Right cardiac atrium (tissue), 5 donors: ENCODE measurements at regions not wholly inside any gene's neighbourhood (a gene's known extent, or its start where the extent isn't known, plus 50 kb on each side); places are given as distances from the start of the nearest gene placed in this dataset.
"Not testable (repeated sequence)": the region's sequence is repeated elsewhere in the genome, so short reads cannot be mapped to it uniquely, and the experiment has no call there.

Source experiments
- ATAC-seq, 2 donors: fragments of 200-7000 bp; cut with Tn5 transposase; one replicate each; pipeline versions ENCODE4 v1.8.0 to v1.9.1; 2020; ENCODE audit warnings: moderate library complexity in 2 of 2, mild to moderate bottlenecking in 1 of 2
- DNase-seq, 3 donors: peaks; one replicate each; pipeline ENCODE4 v3.0.0-alpha.2; 2020
- H3K27ac ChIP-seq: one replicate; pipeline ENCODE4 v1.5.1; 2013; ENCODE audit warnings: mild to moderate bottlenecking, low read length, control low read depth, moderate library complexity
- H3K27me3 ChIP-seq: one replicate; pipeline ENCODE4 v1.6.1; 2013; ENCODE audit not compliant: control insufficient read depth, insufficient read depth
- H3K4me1 ChIP-seq: one replicate; pipeline ENCODE4 v1.6.1; 2013; ENCODE audit warnings: low read length; ENCODE audit not compliant: control insufficient read depth, insufficient read depth
- H3K4me3 ChIP-seq: one replicate; pipeline ENCODE4 v1.5.1; 2013; ENCODE audit warnings: low read length, control low read depth
- H3K9me3 ChIP-seq: one replicate; pipeline ENCODE4 v1.6.1; 2013; ENCODE audit warnings: low read length; ENCODE audit not compliant: control insufficient read depth
- WGBS: extraction: QIAGEN DNeasy Blood & Tissue Kit; methylation state at CpG from one replicate; pipeline ENCODE4 v1.1.7; 2013; 5-methylcytosine and 5-hydroxymethylcytosine counted together
- intact Hi-C, 4 donors: fragments of 100-400 bp; cut with DNase I; formaldehyde crosslinking; loops; one replicate each; pipeline versions ENCODE4 v1.11.0 to v1.14.0; 2022 to 2023
- donor health status: healthy with polysubstance abuse.
- donor health status: DM: no; HTN: yes; CAD: no.
- donor health status: DM: no; HTN: no; CAD: no.
- donor health status: DM: no; HTN: yes; CAD: no; lungs with severe emphysema.
- donor health status: DM: yes; HTN: yes; CAD: no.

- 32% methylated on average over 9 of the region's 9 CpGs for WGBS
- H3K27me3 ChIP-seq = no peaks in the 10 kb centered on the region
- ATAC-seq (peak; percentile 93 to 99), DNase-seq (peak; percentile 80 to 82 (median 82))
- H3K27ac ChIP-seq = no peak overlapping the region
- H3K4me3 ChIP-seq = no peak overlapping the region
- peaks cover 3% of the 10 kb centered on the region for H3K4me1 ChIP-seq
- H3K9me3 ChIP-seq = no peaks in the 10 kb centered on the region
- intact Hi-C loops = no loop called here
These were observed 289.7 kb downstream of the OSTF1 start for GRCh38 chr9:75378036-75378435.

- H3K4me1 ChIP-seq = peaks cover 3% of the 10 kb centered on the region
- no peaks in the 10 kb centered on the region for H3K9me3 ChIP-seq
- H3K27me3 ChIP-seq = no peaks in the 10 kb centered on the region
- intact Hi-C loops = no loop called here
- WGBS = 48% methylated on average over 1 of the region's 1 CpG
- ATAC-seq (no peak), DNase-seq (no peak)
- no peak overlapping the region for H3K27ac ChIP-seq
- H3K4me3 ChIP-seq = no peak overlapping the region
These were observed 290.6 kb downstream of the OSTF1 start for GRCh38 chr9:75378926-75379325.

- Histone ChIP-seq H3K27ac (no peak overlapping the region), H3K27me3 (no peaks in the 10 kb centered on the region), H3K9me3 (no peaks in the 10 kb centered on the region), H3K4me3 (no peak overlapping the region), H3K4me1 (peaks cover 3% of the 10 kb centered on the region)
- DNase-seq (no peak), ATAC-seq (no peak)
- WGBS = 50% methylated on average over 2 of the region's 2 CpGs
- intact Hi-C loops = no loop called here
These were observed 293.8 kb downstream of the OSTF1 start for GRCh38 chr9:75382126-75382525.

- H3K4me3 ChIP-seq, H3K27ac ChIP-seq, H3K27me3 ChIP-seq, ATAC-seq, intact Hi-C loops, DNase-seq, H3K4me1 ChIP-seq, H3K9me3 ChIP-seq: not testable (repeated sequence)
- 75% methylated on average over 1 of the region's 1 CpG for WGBS
These were observed 295.2 kb downstream of the OSTF1 start for GRCh38 chr9:75383420-75384034.

GRCh38 chr9:75385236-75385635 is 296.9 kb downstream of the OSTF1 start:
- Histone ChIP-seq H3K27me3 (no peaks in the 10 kb centered on the region), H3K9me3 (no peaks in the 10 kb centered on the region), H3K4me1 (no peaks in the 10 kb centered on the region), H3K27ac (no peak overlapping the region), H3K4me3 (no peak overlapping the region)
- DNase-seq (no peak), ATAC-seq (no peak)
- intact Hi-C loops = no loop called here

DNA sequence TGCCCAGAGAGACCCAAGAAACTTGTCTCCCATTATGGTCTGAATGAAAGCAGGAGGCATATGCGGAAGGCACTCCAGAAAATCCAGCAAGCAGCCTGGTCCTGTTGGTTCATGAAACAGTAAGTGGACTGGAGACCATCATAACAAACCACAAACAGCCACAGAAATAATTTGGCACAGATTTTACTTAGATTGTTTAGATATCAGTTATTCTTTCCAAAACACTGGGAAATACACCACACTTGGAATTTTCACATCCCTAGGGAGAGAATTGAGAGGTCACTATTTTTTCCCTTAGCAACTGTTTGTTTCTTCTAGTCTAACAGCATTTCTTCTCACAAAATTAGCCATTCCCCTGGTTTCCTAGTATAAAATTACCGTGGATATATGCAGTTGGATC is 300.8 kb downstream of the OSTF1 start:
- Histone ChIP-seq H3K27me3 (no peaks in the 10 kb centered on the region), H3K4me1 (no peaks in the 10 kb centered on the region), H3K9me3 (no peaks in the 10 kb centered on the region), H3K27ac (no peak overlapping the region), H3K4me3 (no peak overlapping the region)
- ATAC-seq (no peak), DNase-seq (no peak)
- WGBS = 56% methylated on average over 2 of the region's 2 CpGs
- intact Hi-C loops = no loop called here

GRCh38 chr9:75390951-75391350 is 302.6 kb downstream of the OSTF1 start:
- ATAC-seq (no peak), DNase-seq (no peak)
- H3K4me3 ChIP-seq = no peak overlapping the region
- H3K4me1 ChIP-seq = no peaks in the 10 kb centered on the region
- H3K27ac ChIP-seq = no peak overlapping the region
- intact Hi-C loops = no loop called here
- no peaks in the 10 kb centered on the region for H3K9me3 ChIP-seq
- 75% methylated on average over 5 of the region's 5 CpGs for WGBS
- no peaks in the 10 kb centered on the region for H3K27me3 ChIP-seq

DNA sequence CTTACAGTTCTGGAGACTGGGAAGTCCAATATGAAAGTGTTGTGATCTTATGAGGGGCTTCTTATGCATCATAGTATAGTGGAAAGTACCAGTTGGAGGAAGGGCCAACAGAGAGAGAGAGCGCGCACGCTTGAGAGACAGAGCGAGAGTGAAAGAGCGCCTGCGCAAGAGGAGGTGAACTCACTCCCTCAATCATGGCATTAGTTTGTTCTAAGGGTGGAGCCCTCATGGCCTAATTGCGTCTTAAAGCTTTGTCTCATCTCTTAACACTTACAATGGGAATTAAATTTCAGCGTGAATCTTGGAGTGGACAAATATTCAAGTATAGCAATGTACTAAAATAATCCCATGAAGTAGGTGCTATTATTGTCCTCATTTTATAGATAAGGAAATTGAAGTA is 303.2 kb downstream of the OSTF1 start:
- Histone ChIP-seq H3K4me3 (no peak overlapping the region), H3K4me1 (no peaks in the 10 kb centered on the region), H3K9me3 (no peaks in the 10 kb centered on the region), H3K27me3 (no peaks in the 10 kb centered on the region), H3K27ac (no peak overlapping the region)
- ATAC-seq = peak; percentile 77 to 81
- 79% methylated on average over 8 of the region's 8 CpGs for WGBS
- DNase-seq = peak in 1 of 3 donors; percentile 41
- intact Hi-C loops = no loop called here

GRCh38 chr9:75395336-75395735 is 307.0 kb downstream of the OSTF1 start:
- DNase-seq (no peak), ATAC-seq (no peak)
- no peaks in the 10 kb centered on the region for H3K27me3 ChIP-seq
- H3K4me1 ChIP-seq = no peaks in the 10 kb centered on the region
- no peak overlapping the region for H3K4me3 ChIP-seq
- H3K9me3 ChIP-seq = no peaks in the 10 kb centered on the region
- intact Hi-C loops = no loop called here
- H3K27ac ChIP-seq = no peak overlapping the region

- Histone ChIP-seq H3K9me3 (no peaks in the 10 kb centered on the region), H3K27me3 (no peaks in the 10 kb centered on the region), H3K4me3 (no peak overlapping the region), H3K27ac (no peak overlapping the region), H3K4me1 (no peaks in the 10 kb centered on the region)
- WGBS = 83% methylated on average over 1 of the region's 1 CpG
- DNase-seq = no peak
- intact Hi-C loops = no loop called here
- ATAC-seq = no peak
These were observed 309.5 kb downstream of the OSTF1 start for GRCh38 chr9:75397836-75398235.

DNA sequence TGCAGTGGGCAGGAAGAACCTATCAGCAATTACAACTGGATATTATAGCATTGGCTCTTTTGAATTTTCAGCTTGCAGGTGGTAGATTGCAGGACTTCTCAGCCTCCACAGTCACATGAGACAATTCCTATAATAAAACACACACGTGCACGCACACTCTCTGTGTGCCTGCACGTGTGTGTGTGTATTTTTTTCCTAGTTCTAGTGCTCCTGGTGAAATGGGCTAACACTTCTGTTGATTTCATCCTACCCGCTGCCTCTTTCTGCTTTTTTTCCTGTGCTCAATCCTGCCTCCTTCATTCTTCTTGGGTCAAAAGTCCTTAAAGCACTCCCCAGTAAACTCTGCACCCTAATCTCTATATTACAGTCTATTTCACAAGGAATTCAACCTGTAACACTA is 320.1 kb downstream of the OSTF1 start:
- Histone ChIP-seq H3K27ac (no peak overlapping the region), H3K9me3 (no peaks in the 10 kb centered on the region), H3K4me3 (no peak overlapping the region), H3K27me3 (no peaks in the 10 kb centered on the region), H3K4me1 (no peaks in the 10 kb centered on the region)
- 91% methylated on average over 4 of the region's 4 CpGs for WGBS
- intact Hi-C loops = no loop called here
- DNase-seq (no peak), ATAC-seq (no peak)

DNA sequence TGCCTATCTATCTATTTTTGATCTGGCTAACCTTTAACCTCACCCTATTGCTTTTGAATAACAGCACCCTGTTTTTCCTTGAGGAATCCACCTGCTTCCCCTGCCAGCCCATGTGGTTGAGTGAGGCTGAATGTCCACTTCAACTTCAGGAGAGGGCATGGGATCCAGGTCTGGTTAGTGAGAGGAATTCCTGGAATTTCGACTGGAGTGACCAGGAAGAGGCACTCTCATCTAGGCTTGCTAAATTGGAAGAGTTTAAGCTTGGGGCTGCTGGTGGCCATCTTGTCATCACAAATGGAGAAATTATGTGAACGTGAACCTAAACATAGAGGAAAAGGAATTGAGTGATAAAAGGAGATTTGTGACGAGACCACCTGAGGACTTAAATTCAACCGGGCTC is 322.1 kb downstream of the OSTF1 start:
- Histone ChIP-seq H3K4me3 (no peak overlapping the region), H3K27ac (no peak overlapping the region), H3K9me3 (no peaks in the 10 kb centered on the region), H3K27me3 (no peaks in the 10 kb centered on the region), H3K4me1 (no peaks in the 10 kb centered on the region)
- WGBS = 85% methylated on average over 4 of the region's 4 CpGs
- intact Hi-C loops = no loop called here
- ATAC-seq = no peak
- no peak for DNase-seq
